Hepatocyte (in vitro differentiated cells): ENCODE measurements at regions not wholly inside any gene's neighbourhood (a gene's known extent, or its start where the extent isn't known, plus 50 kb on each side); places are given as distances from the start of the nearest gene placed in this dataset.

ENCODE experiments used
- DNase-seq: peaks from one replicate; pipeline ENCODE4 v3.0.0-alpha.2; 2016; ENCODE audit warnings: low spot score
- H2AFZ ChIP-seq: fragments of 200-600 bp; sonication (generic); 2 replicates; pipeline ENCODE4 v1.6.0; 2016; ENCODE audit warnings: antibody characterized with exemption, mild to moderate bottlenecking
- H3K27ac ChIP-seq: fragments of 200-600 bp; sonication (generic); 2 replicates; pipeline ENCODE4 v1.5.1; 2016; ENCODE audit warnings: mild to moderate bottlenecking
- H3K27me3 ChIP-seq: fragments of 200-600 bp; sonication (generic); 2 replicates; pipeline ENCODE4 v1.6.1; 2016
- H3K36me3 ChIP-seq: fragments of 200-600 bp; sonication (generic); replicated peaks from 2 replicates; pipeline ENCODE4 v1.5.1; 2016; ENCODE audit warnings: low read depth; ENCODE audit not compliant: insufficient read depth
- H3K4me1 ChIP-seq: fragments of 200-600 bp; sonication (generic); 2 replicates; pipeline ENCODE4 v1.5.1; 2016; ENCODE audit warnings: mild to moderate bottlenecking, moderate library complexity; ENCODE audit not compliant: insufficient read depth
- H3K4me2 ChIP-seq: fragments of 200-600 bp; sonication (generic); 2 replicates; pipeline ENCODE4 v1.6.0; 2016
- H3K4me3 ChIP-seq: fragments of 200-600 bp; sonication (generic); 2 replicates; pipeline ENCODE4 v1.5.1; 2016; ENCODE audit warnings: mild to moderate bottlenecking
- H3K79me2 ChIP-seq: fragments of 200-600 bp; sonication (generic); 2 replicates; pipeline ENCODE4 v1.6.0; 2017; ENCODE audit warnings: mild to moderate bottlenecking
- H3K9me2 ChIP-seq: fragments of 200-600 bp; sonication (generic); replicated peaks from 2 replicates; pipeline ENCODE4 v1.6.0; 2017; ENCODE audit warnings: mild to moderate bottlenecking; ENCODE audit not compliant: insufficient read depth
- H3K9me3 ChIP-seq: fragments of 200-600 bp; sonication (generic); 2 replicates; pipeline ENCODE4 v1.5.1; 2016; ENCODE audit warnings: low read depth, mild to moderate bottlenecking
- H4K20me1 ChIP-seq: fragments of 200-600 bp; sonication (generic); 2 replicates; pipeline ENCODE4 v1.6.0; 2016; ENCODE audit warnings: mild to moderate bottlenecking; ENCODE audit not compliant: insufficient read depth, poor library complexity, severe bottlenecking
- EZH2 ChIP-seq: fragments of 200-600 bp; sonication (generic); IDR thresholded peaks from 2 replicates; pipeline ENCODE4 v1.6.1; 2016; ENCODE audit warnings: antibody characterized with exemption, mild to moderate bottlenecking, borderline replicate concordance
- EZH2phosphoT487 ChIP-seq: fragments of 200-600 bp; sonication (generic); IDR thresholded peaks from one replicate; pipeline ENCODE4 v1.6.1; 2018; ENCODE audit warnings: antibody characterized with exemption, mild to moderate bottlenecking, low read depth, moderate library complexity; ENCODE audit not compliant: unreplicated experiment, severe bottlenecking
- WGBS: methylation state at CpG from one replicate; pipeline ENCODE4 v1.1.6; 2016; ENCODE audit warnings: low lambda C conversion rate; ENCODE audit errors: missing lambda C conversion rate; 5-methylcytosine and 5-hydroxymethylcytosine counted together
- TF ChIP-seq, protein P1 (sequence below): fragments of 200-600 bp; sonication (generic); IDR thresholded peaks from 2 replicates; pipeline ENCODE4 v1.5.1; 2016; ENCODE audit warnings: antibody characterized with exemption, mild to moderate bottlenecking; ENCODE audit not compliant: poor library complexity

DNA sequence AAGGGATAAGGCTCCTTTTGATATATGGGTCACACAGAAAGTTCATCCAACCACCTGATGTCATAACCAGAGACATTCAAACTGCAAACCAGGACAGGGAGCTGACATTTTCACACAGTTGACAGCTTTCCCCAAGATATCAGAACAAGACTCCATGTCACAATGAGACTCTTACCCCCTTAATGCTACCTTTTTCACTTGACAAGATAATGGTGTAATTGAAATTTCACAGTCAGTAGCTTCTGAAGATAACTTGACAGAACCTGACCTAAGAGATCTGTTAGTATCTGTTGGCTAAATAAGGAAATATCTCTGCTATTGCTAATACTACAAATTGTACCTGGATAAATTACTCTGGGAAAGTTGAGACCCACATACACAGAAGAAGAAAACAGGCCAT is 187.3 kb downstream of the C12orf50 start:
- no peaks in the 10 kb centered on the region for H3K27me3 ChIP-seq
- TF ChIP-seq EZH2phosphoT487, result no peak
- TF ChIP-seq, protein P1, sequence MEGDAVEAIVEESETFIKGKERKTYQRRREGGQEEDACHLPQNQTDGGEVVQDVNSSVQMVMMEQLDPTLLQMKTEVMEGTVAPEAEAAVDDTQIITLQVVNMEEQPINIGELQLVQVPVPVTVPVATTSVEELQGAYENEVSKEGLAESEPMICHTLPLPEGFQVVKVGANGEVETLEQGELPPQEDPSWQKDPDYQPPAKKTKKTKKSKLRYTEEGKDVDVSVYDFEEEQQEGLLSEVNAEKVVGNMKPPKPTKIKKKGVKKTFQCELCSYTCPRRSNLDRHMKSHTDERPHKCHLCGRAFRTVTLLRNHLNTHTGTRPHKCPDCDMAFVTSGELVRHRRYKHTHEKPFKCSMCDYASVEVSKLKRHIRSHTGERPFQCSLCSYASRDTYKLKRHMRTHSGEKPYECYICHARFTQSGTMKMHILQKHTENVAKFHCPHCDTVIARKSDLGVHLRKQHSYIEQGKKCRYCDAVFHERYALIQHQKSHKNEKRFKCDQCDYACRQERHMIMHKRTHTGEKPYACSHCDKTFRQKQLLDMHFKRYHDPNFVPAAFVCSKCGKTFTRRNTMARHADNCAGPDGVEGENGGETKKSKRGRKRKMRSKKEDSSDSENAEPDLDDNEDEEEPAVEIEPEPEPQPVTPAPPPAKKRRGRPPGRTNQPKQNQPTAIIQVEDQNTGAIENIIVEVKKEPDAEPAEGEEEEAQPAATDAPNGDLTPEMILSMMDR, result no peak
- TF ChIP-seq EZH2, result no peak
- no peaks in the 10 kb centered on the region for H3K36me3 ChIP-seq
- H3K27ac ChIP-seq, result no peak overlapping the region
- H4K20me1 ChIP-seq, result no peaks in the 10 kb centered on the region
- no peaks in the 10 kb centered on the region for H3K4me1 ChIP-seq
- DNase-seq, result no peak
- H3K4me3 ChIP-seq, result no peak overlapping the region
- no peaks in the 10 kb centered on the region for H3K9me3 ChIP-seq
- no peak overlapping the region for H3K4me2 ChIP-seq
- H3K9me2 ChIP-seq, result no peaks in the 10 kb centered on the region
- H3K79me2 ChIP-seq, result no peaks in the 10 kb centered on the region
- H2AFZ ChIP-seq, result no peak overlapping the region

DNA sequence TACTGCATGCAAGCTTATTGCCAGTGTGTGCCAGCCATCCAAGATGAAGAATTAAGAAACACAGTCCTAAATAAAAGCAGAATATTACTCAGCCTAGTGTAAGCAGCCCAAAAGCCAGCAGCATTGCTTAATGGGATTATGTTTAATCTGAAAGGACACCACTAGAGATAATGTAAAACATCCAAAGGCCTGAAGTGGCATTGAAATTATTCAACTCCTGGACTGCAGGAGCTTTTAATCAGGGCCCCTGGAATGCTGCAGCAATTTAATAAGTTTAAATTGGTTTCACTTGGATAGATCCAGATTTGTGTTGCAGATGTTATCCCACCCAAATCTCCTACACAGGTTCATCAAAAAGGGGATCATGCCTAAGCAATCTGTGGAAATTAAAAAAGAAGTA is 193.0 kb downstream of the C12orf50 start:
- no peaks in the 10 kb centered on the region for H3K4me1 ChIP-seq
- no peaks in the 10 kb centered on the region for H3K9me3 ChIP-seq
- H3K4me2 ChIP-seq, result no peak overlapping the region
- H3K36me3 ChIP-seq, result no peaks in the 10 kb centered on the region
- no peak for DNase-seq
- H4K20me1 ChIP-seq, result no peaks in the 10 kb centered on the region
- H3K9me2 ChIP-seq, result no peaks in the 10 kb centered on the region
- no peaks in the 10 kb centered on the region for H3K27me3 ChIP-seq
- no peaks in the 10 kb centered on the region for H3K79me2 ChIP-seq
- H2AFZ ChIP-seq, result no peak overlapping the region
- no peak for TF ChIP-seq EZH2phosphoT487
- TF ChIP-seq, protein P1, result no peak
- no peak for TF ChIP-seq EZH2
- H3K4me3 ChIP-seq, result no peak overlapping the region
- H3K27ac ChIP-seq, result no peak overlapping the region

DNA sequence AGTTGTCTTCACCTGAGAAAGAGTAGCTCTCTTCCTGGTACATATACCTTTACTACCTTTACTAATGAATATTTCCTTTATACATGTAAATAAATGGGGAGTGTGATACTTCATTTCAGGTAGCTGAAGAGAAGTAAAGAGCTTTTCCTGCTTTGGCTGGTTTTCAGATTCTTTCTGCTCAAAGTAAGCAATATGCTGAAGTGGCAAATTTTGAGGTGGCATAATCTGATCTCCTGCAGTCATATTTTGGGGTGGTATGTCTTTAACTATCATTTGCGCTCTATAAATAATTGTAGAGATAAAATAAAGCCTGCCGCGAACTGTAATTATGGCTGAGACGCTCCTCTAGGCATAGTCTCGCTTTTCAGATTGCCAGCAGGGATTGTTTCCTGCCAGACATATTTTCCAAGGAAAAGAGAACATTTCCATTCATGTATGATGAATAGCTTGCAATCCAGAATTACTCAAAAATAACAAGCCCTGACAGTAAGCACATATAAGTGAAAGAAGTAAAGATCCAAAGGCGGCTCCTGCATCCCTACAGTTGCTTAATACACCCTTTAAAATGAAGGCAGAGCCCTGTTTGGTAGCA is 200.7 kb downstream of the C12orf50 start:
- H2AFZ ChIP-seq, result no peak overlapping the region
- H3K36me3 ChIP-seq, result no peaks in the 10 kb centered on the region
- no peaks in the 10 kb centered on the region for H3K79me2 ChIP-seq
- no peaks in the 10 kb centered on the region for H3K27me3 ChIP-seq
- WGBS, result 92% methylated on average over 6 of the region's 6 CpGs
- H3K4me1 ChIP-seq, result no peaks in the 10 kb centered on the region
- H3K9me2 ChIP-seq, result no peaks in the 10 kb centered on the region
- DNase-seq, result no peak
- H3K4me2 ChIP-seq, result no peak overlapping the region
- H4K20me1 ChIP-seq, result no peaks in the 10 kb centered on the region
- no peak overlapping the region for H3K4me3 ChIP-seq
- no peaks in the 10 kb centered on the region for H3K9me3 ChIP-seq
- H3K27ac ChIP-seq, result no peak overlapping the region
- TF ChIP-seq EZH2 (no peak), EZH2phosphoT487 (no peak)
- TF ChIP-seq, protein P1, result no peak
